GM18498 (cell line): ENCODE measurements at regions not wholly inside any gene's neighbourhood (a gene's known extent, or its start where the extent isn't known, plus 50 kb on each side); places are given as distances from the start of the nearest gene placed in this dataset.
"Not testable (repeated sequence)": the region's sequence is repeated elsewhere in the genome, so short reads cannot be mapped to it uniquely, and the experiment has no call there.

Experiments
- ATAC-seq: cut with Tn5 transposase; IDR thresholded peaks from one replicate; pipeline ENCODE4 v1.9.1; 2021; ENCODE audit warnings: mild to moderate bottlenecking, moderate library complexity; ENCODE audit not compliant: unreplicated experiment

DNA sequence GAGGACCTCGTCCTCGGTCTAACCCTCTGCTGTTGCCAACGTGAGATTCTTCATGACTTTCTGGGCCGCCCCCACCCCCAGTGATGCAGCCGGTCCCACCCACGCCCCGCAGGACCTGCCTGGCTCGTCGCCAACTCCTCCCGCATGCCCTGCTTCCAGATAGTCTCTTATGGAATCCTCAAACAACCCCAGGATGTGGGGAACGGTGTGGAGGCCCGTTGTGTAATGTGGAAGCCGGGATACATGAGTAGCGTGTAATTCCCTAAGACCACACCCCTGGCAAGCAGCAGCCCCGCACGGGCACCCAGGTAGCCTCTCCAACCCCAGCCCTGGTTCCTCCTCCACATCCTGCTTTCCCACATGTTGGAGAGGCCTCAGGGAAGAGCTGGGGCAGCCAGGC, 275.9 kb downstream of the C16orf95 start:
- ATAC-seq, result no peak

DNA sequence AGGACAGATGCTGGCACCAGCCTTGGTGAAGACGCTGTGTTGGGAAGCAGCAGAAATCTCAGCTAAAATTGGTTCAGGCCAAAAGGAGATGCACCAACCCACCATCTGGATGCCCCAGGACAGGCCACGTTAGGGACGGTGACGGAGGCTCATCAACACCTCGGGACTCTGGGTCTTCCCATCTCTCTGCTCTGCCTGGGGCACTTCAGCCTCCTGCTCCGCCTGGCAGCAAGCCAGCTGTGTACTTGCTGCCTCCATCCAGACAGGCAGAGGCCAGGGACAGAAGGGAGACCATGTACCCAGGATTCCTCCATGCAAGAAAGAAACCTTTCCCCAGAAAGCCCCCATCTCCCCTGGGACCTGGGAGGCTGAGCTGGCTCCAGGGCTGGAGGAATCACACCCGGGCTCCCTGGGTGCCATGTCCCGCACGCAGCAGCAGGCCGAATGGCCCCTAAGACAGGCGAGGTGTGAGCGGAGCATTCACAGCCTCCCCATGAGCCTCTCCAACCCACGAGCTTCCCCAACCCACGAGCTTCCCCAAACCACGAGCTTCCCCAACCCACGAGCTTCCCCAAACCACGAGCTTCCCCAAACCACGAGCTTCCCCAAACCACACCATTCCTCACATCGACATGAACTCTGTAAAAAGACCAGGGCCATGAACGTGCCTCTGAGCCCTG, 274.5 kb downstream of the C16orf95 start:
- no peak for ATAC-seq

DNA sequence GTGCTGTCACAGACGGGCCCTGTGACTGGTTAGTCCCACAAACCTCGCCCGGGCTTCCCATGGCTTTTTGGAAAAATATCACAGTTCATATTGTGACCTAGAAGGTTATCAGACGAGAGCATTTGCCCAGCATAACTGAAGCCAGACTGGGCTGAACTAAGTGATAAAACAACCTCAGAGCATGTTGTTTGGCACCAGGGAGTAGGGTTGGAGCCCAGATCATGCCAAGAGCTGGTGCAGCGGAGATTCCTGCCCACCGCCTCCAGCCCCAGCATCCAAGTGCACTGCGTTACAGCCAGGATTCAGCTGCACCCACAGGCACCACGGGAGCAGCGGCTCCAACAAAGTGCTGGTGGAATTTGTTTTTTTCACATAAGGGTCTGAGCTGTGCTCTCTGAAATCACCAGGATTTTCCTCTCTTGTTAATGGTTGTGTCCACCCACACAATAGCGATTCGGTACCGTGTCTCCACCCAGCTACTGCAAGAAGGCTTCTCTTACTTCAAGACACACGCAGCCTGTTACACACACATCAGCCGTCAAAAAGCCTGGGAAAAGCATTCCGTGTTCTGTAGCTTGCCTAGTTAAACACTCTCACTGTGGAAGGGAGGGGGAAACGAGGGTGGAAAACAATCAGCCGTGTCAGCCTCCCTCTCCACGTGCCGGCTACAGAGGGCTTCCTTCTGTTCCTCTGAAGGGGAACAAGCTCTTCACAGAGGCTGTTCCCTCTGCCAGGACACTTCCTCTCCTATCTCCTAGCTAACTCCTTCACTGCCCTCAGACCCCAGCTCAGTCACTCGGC, 273.8 kb downstream of the C16orf95 start:
- ATAC-seq, result no peak

DNA sequence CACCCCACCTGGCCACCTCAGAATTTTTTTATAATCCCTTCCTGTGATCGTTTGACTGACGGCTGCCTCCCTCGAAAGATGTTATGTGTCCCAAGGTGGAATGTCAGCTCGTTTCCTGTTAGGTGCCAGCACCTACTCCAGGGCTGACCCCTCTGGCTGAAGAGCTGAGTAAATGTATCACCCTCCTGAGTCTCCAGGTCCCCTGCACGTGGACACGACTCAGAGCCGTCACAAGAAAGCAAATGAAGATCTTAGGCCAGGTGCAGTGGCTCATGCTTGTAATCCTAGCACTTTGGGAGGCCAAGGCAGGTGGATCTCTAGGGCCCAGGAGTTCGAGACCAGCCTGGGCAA, 273.2 kb downstream of the C16orf95 start:
- no peak for ATAC-seq

DNA sequence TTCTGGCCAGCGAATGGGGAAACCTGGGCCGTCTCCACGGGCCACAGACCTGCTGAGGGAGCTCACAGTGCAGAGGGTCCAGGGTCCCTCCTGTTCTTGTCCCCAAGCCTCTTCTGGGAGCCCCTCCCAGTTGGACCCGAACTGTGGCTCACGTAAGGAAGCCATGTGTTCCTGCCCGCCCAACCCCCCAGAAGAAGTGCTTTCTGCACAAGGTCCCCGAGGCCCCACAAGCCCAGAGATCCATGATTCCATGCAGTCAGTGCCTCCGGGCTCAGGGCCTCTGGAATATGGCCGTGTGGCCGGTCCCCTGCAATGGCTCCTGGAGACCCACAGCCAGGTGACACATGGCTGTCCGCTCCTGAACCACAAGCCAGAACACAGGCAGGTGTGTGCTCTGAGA, 272.4 kb downstream of the C16orf95 start:
- no peak for ATAC-seq

DNA sequence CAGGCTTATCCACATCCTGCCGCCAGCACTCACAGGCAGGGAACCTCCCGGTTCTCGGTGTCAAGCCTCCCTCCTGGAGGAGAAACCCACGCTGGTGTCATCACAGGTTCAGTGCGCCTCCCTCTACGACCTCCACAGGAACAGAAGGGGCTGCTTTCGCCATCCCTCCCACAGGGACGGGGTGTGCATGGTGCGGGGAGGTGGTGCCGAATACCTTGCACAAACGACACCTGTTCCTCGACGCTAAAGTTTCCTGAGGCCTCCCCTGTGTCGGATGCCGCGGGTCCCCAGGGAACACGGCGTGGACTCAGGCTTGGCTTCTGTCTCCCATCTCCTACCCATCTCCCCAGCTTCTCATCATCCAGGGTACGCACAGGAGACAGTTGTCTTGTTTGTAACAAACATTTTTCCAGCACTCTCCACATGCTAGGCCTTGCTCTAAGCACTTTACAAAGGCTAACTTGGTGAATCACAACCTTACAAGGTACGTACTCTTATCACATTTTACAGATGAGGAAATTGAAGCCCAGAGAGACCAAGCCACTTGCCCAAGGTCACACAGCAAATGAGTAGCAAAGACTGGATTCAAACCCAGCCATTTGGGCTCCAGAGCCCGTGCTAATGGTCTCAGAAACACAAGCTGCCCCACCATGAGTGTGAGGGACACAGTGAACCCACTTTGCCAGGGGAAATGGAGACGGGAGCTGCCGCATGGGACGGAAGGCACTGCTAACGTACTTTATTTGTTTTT, 271.6 kb downstream of the C16orf95 start:
- no peak for ATAC-seq

DNA sequence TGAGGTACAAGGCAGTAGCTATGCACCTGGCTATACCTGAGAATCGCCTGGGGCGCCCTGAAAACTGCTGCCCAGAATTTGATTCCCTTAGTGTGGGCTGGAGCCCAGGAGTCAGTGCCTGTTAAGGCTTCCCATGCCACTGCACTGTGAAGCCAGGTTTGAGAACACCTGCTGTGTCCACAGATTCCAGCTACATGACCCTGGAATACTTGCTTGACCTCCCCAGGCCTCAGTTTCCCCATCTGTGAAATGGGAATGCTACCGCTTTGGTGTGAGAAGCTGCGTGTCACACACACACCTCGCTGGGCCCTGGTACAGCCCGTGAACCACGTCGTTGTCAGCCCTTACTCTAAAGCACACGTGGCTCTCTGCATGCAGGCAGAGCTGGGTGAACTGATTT, 271.0 kb downstream of the C16orf95 start:
- ATAC-seq, result no peak

DNA sequence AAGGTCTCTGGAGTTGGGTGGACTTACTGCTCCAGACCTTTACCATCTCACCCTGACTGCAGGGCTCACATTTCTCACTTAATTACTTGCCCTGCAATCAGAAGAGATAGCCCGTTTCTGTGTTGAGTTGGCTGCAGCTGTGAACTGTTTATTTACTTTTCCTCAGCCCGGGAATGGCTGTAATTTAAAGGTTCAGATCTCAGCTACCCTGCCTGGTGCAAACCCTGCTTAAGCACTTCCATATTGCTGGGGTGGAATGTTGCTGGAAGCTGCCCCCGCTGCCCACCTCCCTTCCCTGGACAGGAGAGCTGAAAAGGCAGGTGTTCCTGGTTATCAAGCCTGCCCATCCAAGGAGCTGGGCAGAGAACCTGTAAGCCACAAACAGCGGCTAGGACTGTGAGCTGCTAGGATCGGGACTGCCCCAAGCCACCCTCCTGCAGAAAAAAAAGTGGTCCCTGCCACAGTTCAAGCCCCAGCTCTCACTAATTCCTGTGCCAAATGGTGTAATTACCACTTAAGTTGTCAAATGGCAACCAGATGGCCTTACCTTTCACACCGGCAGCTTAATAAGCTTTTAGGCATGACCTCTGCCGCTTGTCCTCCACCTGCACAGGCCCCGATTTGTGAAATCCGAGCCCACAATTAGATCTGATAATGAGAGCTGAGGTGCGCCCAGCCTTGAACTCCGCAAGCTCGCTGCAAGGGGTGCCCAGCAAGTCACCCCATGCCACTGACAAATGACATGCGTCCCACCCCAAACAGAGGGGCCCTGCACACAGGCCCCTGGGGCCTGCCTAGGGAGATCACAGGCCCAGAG, 269.8 kb downstream of the C16orf95 start:
- no peak for ATAC-seq

DNA sequence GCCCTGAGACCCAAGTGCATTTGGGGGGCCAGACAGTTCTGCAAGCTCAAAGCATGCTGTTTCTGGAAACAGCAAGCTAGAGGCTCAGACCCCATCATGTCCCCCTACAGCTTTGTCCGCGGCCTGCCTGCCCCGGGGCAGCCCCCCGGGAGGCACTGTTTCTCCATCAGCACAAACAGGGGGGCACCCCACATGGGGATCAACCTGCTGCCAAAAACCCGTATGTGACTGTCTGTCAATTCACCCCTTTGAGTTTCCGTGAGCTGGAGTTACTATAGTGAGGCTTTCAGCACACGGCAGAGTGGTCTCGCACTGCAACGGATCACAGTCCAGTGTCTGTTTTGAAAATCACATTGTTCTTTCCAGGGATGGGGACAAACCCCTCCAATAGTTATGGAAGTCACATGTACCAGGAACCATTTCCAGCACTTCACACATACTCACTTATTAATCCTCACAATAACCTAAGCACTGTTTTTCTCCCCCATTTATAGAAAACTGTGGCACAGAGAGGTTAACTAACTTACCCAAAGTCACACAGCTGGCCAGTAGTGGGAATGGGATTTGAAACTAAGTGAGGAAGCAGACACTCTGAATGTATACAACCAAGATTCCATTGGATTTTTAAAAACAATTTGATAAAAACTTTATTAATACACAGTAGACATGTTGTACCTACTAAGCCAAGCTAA, 269.0 kb downstream of the C16orf95 start:
- ATAC-seq, result no peak

DNA sequence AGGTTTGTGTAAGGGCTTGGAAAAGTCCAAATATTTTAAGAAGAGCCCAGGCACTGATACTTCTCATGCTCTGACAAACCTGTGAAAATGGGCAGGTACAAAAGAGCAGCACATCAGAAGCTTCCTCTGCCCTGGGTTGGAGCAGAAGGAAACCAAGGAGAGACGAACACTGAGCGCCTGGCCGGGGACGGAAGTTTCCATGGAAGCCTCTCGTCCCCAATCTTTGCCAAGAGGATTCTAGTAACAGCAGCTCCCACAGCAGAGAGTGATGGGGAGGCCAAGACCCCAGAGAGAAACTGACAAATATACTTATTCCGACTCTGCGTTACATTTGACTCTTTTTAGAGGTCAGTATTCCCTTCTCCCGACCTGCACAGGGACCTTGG, 268.5 kb downstream of the C16orf95 start:
- no peak for ATAC-seq

DNA sequence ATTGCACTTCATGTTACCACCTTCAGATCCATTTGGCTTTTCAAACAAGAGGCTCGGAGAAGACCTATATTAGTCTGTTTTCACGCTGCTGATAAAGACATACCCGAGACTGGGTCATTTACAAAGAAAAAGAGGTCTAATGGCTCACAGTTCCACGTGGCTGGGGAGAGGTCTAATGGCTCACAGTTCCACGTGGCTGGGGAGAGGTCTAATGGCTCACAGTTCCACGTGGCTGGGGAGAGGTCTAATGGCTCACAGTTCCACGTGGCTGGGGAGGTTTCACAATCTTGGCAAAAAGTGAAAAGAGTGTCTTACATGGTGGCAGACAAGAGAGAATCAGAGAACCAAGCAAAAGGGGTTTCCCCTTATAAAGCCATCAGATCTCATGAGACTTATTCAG, 268.0 kb downstream of the C16orf95 start:
- ATAC-seq, result not testable (repeated sequence)

DNA sequence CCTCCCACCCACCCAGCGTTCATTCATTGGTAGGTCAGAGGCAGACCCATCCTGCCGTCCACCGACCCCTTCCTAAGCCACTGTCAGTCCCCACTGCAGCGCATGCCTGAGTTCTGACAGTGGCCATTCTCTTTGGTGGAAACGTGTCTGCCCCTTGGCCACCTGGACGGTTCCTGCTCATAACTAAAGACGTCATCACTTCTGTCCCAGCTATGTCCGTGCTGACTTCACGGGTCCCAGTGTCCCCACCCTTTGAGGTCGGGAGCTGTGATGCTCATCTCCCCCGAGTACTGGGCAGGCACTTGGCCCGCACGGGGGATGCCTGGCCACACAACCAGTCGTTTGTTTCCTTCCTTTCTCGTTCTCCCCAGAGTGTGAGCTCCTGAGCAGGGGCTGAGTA, 267.1 kb downstream of the C16orf95 start:
- no peak for ATAC-seq

DNA sequence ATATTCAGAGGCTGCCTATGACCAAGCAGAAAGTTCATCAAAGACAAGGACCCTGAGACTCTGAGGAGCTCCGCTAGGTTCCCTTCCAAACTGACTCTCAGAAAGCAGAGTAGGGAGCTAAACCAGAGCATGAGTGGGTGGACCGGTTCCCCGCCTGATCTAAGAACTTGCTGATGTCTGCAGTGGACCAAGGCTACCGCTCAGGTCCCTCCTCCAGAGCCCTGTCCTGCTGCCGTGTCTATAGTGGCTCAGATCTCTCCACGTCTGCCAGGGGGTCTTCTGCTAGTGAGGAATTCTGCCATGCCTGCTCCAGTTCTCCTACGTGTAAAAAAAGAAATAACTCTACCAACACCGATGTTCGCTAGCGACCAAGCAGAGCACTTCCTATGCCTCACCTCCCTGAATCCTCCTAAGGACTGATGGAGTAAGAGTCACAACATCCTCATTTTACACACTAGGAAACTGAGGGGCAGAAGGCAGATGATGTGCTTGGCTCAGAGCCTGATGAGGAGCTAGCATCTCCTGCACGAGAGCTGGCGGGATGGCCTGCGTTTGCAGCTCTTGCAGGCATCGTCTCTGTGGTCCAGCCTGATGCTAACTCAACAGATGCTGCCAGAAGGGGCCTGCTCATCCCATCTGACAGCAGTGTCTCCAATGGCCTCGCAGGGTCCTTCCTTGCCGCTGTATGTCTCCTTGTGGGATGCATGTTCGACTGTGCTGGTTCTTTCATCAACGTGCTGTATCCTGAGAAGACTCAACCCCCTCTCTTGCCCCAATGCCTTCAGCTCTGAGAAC, 265.5 kb downstream of the C16orf95 start:
- ATAC-seq, result no peak

DNA sequence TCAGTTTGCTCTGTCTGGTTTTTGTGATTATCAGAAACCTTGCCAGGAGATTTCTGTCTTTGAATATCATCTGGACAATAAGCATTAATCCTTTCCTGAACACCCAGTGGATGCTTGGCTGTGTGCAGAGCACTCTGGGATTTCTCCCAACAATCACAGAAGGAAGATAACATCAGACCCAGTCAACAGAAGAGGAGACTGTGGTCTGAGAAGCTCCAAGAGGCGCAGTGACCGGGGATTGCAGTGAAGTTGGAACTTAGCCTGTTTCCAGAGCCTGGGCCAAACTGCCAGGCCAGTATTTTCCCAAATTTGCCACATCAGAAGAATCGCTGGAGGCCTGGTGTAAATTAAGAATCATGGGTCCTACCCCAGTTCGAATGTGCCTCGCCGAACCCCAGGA, 264.7 kb downstream of the C16orf95 start:
- ATAC-seq, result no peak

DNA sequence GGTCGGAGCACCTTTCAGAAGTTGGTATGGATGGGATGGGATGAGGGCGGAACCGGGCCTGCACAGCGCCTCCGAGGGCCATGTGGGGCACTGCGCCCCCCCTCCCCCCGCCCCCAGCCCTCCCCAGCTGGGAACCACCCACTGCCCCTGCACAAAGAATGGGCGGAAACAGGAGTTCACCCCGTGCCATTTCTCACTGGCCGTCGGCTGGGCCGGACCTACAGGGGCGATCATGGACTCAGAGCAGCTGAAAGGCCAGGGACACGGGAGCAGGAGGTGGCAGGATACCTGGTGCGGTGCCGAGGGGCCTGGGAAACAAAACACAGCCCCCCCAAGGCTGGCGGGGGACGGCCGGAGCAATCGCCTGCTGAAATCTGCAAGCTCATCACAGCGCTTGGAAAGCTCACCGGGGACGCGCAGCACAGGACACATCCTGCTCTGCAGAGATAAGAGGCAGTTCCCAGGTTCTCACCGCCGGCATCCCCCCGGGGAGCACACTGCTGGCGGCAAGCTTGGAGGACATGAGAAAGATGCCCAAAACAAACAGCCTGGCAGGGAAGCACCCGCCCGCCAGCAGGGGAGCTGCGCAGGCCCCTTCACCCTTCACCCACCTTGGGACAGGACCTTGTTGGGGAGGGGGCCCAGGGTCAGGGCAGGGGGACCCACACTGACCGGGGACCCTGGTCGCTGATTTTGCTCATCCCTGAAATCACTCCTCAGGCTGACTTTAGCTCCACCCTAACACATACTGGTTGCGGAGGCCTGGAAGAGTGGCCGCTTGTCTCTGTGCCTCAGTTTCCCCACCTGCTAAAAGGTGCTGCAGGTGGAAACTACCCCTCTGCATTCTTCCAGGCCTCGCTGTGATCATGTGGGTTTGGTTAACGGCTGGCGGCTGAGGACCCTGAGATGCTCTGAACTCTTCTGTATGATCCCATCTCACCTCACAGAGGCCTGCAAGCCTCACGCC, 263.9 kb downstream of the C16orf95 start:
- no peak for ATAC-seq

DNA sequence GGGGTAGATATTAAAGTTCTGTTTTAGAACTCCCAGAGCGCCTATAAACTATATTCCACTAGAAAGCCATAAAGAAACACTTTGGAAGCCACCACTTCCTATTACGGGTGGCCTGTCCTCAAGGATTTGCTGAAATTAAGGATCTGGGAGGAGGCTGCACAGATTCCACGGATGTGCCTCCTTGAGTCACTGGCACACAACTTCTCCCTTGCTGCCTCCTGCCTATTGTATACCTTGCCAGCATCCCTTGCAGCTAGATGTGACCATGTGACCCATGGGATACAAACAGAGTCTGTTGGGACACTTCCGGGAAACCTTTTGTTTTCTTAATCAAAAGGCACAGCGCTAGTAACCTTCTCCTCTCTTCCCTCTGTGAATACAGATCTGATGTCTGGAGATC, 263.0 kb downstream of the C16orf95 start:
- ATAC-seq, result no peak

DNA sequence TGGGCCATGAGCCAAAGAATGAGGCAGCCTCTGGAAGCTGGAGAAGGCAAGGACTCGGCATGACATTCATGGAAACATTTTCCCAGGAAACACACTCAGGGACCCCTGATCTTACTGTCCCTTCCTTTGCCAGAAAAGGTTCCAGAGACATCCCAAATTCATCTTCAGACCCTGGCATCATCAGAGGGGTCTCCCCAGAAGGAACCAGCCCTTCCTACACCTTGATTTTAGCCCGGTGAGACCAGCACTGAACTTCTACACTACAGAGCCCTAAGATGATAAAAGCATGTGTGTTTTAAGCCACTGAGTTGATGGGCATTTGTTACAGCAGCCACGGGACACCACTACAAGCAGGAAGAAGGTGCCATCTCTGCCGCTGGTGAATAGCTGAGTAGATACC, 262.3 kb downstream of the C16orf95 start:
- ATAC-seq, result no peak

DNA sequence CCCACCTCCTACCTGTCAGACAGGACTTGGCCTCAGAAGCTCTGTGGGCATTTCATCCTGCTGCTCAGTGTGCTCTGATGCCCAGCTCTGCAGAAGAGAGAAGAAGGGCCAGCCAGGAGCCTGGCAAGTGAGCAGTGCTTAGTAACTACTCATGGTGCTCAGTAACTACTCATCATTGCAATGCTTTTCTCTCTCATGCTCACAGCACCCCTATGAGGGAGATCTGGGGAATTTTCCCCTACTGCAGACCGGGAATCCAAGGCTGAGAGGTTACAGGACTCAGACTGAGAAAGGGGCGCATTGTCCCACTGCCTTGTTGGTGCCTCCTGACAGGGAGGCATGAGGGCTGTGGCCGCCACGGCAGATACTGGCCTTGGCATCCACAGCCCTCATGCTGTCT, 261.1 kb downstream of the C16orf95 start:
- ATAC-seq, result no peak

DNA sequence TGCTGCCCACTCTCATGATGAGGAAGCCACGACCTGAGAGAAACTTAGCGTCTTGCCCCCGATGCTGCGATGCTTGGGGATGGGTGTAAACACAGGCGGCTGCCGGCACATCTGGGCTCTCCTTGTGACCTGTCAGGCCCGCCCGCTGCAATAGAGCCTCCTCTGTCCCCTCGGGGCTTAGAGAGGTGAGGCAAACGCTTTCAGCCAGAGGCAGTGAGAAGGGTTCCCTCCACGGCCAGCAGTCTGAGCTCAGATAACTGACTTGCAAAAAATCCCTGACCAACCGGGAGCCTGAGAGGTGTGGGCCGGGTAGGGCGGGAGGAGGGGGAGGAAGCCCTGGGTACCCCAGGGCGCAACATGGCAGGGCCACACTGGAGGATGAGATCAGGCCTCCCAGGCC, 260.6 kb downstream of the C16orf95 start:
- no peak for ATAC-seq
